ENCODE measurements at regions not wholly inside any gene's neighbourhood (a gene's known extent, or its start where the extent isn't known, plus 50 kb on each side); places are given as distances from the start of the nearest gene placed in this dataset.
"Not testable (repeated sequence)": the region's sequence is repeated elsewhere in the genome, so short reads cannot be mapped to it uniquely, and the experiment has no call there.

- not testable (repeated sequence) for DNase-seq
Measured at GRCh38 chr12:54105809-54106208, 52.2 kb downstream of the HOXC4 start.

GRCh38 chr12:54106252-54106651 lies 52.6 kb downstream of the HOXC4 start:
- DNase-seq = not testable (repeated sequence)

- DNase-seq = not testable (repeated sequence)
Measured at GRCh38 chr12:54106803-54107579, 53.4 kb downstream of the HOXC4 start.

- not testable (repeated sequence) for DNase-seq
Measured at GRCh38 chr12:54112336-54112735, 58.7 kb downstream of the HOXC4 start.

- DNase-seq = not testable (repeated sequence)
Measured at GRCh38 chr12:54116055-54116454, 62.4 kb downstream of the HOXC4 start.

GRCh38 chr12:54117392-54117791 lies 63.8 kb downstream of the HOXC4 start:
- not testable (repeated sequence) for DNase-seq

GRCh38 chr12:54119082-54119481 lies 65.4 kb downstream of the HOXC4 start:
- not testable (repeated sequence) for DNase-seq

GRCh38 chr12:54123981-54124380 lies 64.8 kb downstream of the SMUG1 start:
- DNase-seq = not testable (repeated sequence)

- DNase-seq = not testable (repeated sequence)
Measured at GRCh38 chr12:54125708-54126028, 63.1 kb downstream of the SMUG1 start.

GRCh38 chr12:54126029-54126695 lies 62.6 kb downstream of the SMUG1 start:
- DNase-seq = peak; percentile 60

GRCh38 chr12:54126696-54127537 lies 61.9 kb downstream of the SMUG1 start:
- DNase-seq = peak; percentile 44

GRCh38 chr12:54127538-54128259 lies 61.1 kb downstream of the SMUG1 start:
- DNase-seq = no peak

GRCh38 chr12:54128416-54128815 lies 60.4 kb downstream of the SMUG1 start:
- no peak for DNase-seq

- DNase-seq = no peak
Measured at GRCh38 chr12:54129028-54129903, 59.5 kb downstream of the SMUG1 start.

Data from retina (tissue), 1 donor.